ENCODE measurements at regions not wholly inside any gene's neighbourhood (a gene's known extent, or its start where the extent isn't known, plus 50 kb on each side); places are given as distances from the start of the nearest gene placed in this dataset.

GRCh38 chr2:107215401-107216350 lies 329.7 kb upstream of the ST6GAL2 start:
- TF ChIP-seq, protein P1, sequence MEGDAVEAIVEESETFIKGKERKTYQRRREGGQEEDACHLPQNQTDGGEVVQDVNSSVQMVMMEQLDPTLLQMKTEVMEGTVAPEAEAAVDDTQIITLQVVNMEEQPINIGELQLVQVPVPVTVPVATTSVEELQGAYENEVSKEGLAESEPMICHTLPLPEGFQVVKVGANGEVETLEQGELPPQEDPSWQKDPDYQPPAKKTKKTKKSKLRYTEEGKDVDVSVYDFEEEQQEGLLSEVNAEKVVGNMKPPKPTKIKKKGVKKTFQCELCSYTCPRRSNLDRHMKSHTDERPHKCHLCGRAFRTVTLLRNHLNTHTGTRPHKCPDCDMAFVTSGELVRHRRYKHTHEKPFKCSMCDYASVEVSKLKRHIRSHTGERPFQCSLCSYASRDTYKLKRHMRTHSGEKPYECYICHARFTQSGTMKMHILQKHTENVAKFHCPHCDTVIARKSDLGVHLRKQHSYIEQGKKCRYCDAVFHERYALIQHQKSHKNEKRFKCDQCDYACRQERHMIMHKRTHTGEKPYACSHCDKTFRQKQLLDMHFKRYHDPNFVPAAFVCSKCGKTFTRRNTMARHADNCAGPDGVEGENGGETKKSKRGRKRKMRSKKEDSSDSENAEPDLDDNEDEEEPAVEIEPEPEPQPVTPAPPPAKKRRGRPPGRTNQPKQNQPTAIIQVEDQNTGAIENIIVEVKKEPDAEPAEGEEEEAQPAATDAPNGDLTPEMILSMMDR (IDR thresholded peaks at IDR 0.05): no peak
- no peak for TF ChIP-seq POLR2A (IDR thresholded peaks at IDR 0.05)
